T-helper 2 cell treated with Interferon-gamma antibody and Interleukin-4, amounts not matched to agents 100 ng/mL and 5 ng/mL, for 36 hours (primary cell): ENCODE measurements at regions not wholly inside any gene's neighbourhood (a gene's known extent, or its start where the extent isn't known, plus 50 kb on each side); places are given as distances from the start of the nearest gene placed in this dataset.
"Not testable (repeated sequence)": the region's sequence is repeated elsewhere in the genome, so short reads cannot be mapped to it uniquely, and the experiment has no call there.

ENCODE experiments used
- intact Hi-C: fragments of 100-400 bp; cut with micrococcal nuclease; formaldehyde crosslinking; loops from one replicate; pipeline ENCODE4 v1.15.1; 2023

GRCh38 chr3:195999176-195999575 lies 82.7 kb downstream of the TFRC start:
- intact Hi-C loops = not testable (repeated sequence)

- intact Hi-C loops = not testable (repeated sequence)
These were observed 85.6 kb downstream of the TFRC start for GRCh38 chr3:195996314-195996713.

GRCh38 chr3:195994343-195994742 lies 86.0 kb upstream of the TNK2 start:
- intact Hi-C loops = not testable (repeated sequence)

- intact Hi-C loops = not testable (repeated sequence)
These were observed 85.3 kb upstream of the TNK2 start for GRCh38 chr3:195993671-195994070.

- intact Hi-C loops = not testable (repeated sequence)
These were observed 84.7 kb upstream of the TNK2 start for GRCh38 chr3:195992956-195993595.

- intact Hi-C loops = not testable (repeated sequence)
These were observed 83.6 kb upstream of the TNK2 start for GRCh38 chr3:195991986-195992385.

GRCh38 chr3:195991243-195991642 lies 82.9 kb upstream of the TNK2 start:
- intact Hi-C loops = not testable (repeated sequence)

GRCh38 chr3:195990841-195991174 lies 82.5 kb upstream of the TNK2 start:
- intact Hi-C loops = not testable (repeated sequence)

- intact Hi-C loops = not testable (repeated sequence)
These were observed 81.8 kb upstream of the TNK2 start for GRCh38 chr3:195989921-195990840.

GRCh38 chr3:195989197-195989920 lies 81.0 kb upstream of the TNK2 start:
- intact Hi-C loops = not testable (repeated sequence)

GRCh38 chr3:195988764-195989163 lies 80.4 kb upstream of the TNK2 start:
- intact Hi-C loops = not testable (repeated sequence)

- intact Hi-C loops = not testable (repeated sequence)
These were observed 78.7 kb upstream of the TNK2 start for GRCh38 chr3:195987001-195987400.

- intact Hi-C loops = not testable (repeated sequence)
These were observed 78.2 kb upstream of the TNK2 start for GRCh38 chr3:195986576-195986975.

- intact Hi-C loops = not testable (repeated sequence)
These were observed 77.1 kb upstream of the TNK2 start for GRCh38 chr3:195985348-195985920.

- intact Hi-C loops = not testable (repeated sequence)
These were observed 76.2 kb upstream of the TNK2 start for GRCh38 chr3:195984392-195985030.

GRCh38 chr3:195983880-195984279 lies 75.5 kb upstream of the TNK2 start:
- intact Hi-C loops = not testable (repeated sequence)

- intact Hi-C loops = not testable (repeated sequence)
These were observed 74.4 kb upstream of the TNK2 start for GRCh38 chr3:195982754-195983153.

GRCh38 chr3:195981778-195982177 lies 73.4 kb upstream of the TNK2 start:
- intact Hi-C loops = not testable (repeated sequence)

GRCh38 chr3:195979877-195980276 lies 71.5 kb upstream of the TNK2 start:
- intact Hi-C loops = not testable (repeated sequence)

- intact Hi-C loops = not testable (repeated sequence)
These were observed 70.2 kb upstream of the TNK2 start for GRCh38 chr3:195978585-195978984.

GRCh38 chr3:195976876-195977275 lies 68.5 kb upstream of the TNK2 start:
- intact Hi-C loops = not testable (repeated sequence)
